Calu3 (cell line): ENCODE measurements at regions not wholly inside any gene's neighbourhood (a gene's known extent, or its start where the extent isn't known, plus 50 kb on each side); places are given as distances from the start of the nearest gene placed in this dataset.

Experiments used
- BruUV-seq: library from RNA; stranded (reverse); fragments of 400-500 nt; replicated peaks from 2 replicates; lab custom pipeline; 2021; lab: Mats Ljungman, UMichigan
- CTCF ChIA-PET: fragments of 300-600 bp; sonication (Branson Sonifier 250); formaldehyde crosslinking; loops from one replicate; lab custom pipeline; 2022; ENCODE audit warnings: antibody characterized with exemption; lab: Charles Lee
- DNase-seq: peaks from one replicate; pipeline ENCODE4 v3.0.0; 2022
- H3K27ac Mint-ChIP-seq: one replicate; pipeline ENCODE4 v1.8.0; 2022; ENCODE audit warnings: mixed read lengths; ENCODE audit not compliant: unreplicated experiment
- H3K27me3 Mint-ChIP-seq: one replicate; pipeline ENCODE4 v1.8.0; 2022; ENCODE audit warnings: mixed read lengths; ENCODE audit not compliant: unreplicated experiment
- H3K36me3 Mint-ChIP-seq: one replicate; pipeline ENCODE4 v1.8.0; 2022; ENCODE audit warnings: mild to moderate bottlenecking, moderate library complexity, mixed read lengths; ENCODE audit not compliant: insufficient read depth, unreplicated experiment
- H3K4me1 Mint-ChIP-seq: one replicate; pipeline ENCODE4 v1.8.0; 2022; ENCODE audit warnings: mild to moderate bottlenecking, low read depth, mixed read lengths; ENCODE audit not compliant: unreplicated experiment
- H3K4me3 Mint-ChIP-seq: one replicate; pipeline ENCODE4 v1.8.0; 2022; ENCODE audit warnings: mild to moderate bottlenecking, low read depth, moderate library complexity, mixed read lengths; ENCODE audit not compliant: unreplicated experiment
- H3K9me3 Mint-ChIP-seq: one replicate; pipeline ENCODE4 v1.8.0; 2022; ENCODE audit warnings: low read depth, mixed read lengths; ENCODE audit not compliant: unreplicated experiment
- CTCF ChIP-seq: fragments of 200-600 bp; IDR thresholded peaks from one replicate; pipeline ENCODE4 v1.8.0; 2022; ENCODE audit warnings: antibody characterized with exemption; ENCODE audit not compliant: unreplicated experiment
- intact Hi-C: fragments of 100-400 bp; cut with micrococcal nuclease; formaldehyde crosslinking; loops from one replicate; pipeline ENCODE4 v1.10.0; 2022; ENCODE audit not compliant: unreplicated experiment

- DNase-seq = no peak
- Mint-ChIP-seq H3K27me3 (no peaks in the 10 kb centered on the region), H3K27ac (no peak overlapping the region), H3K36me3 (no peaks in the 10 kb centered on the region), H3K4me3 (no peak overlapping the region), H3K9me3 (no peaks in the 10 kb centered on the region), H3K4me1 (no peaks in the 10 kb centered on the region)
- intact Hi-C loops = no loop called here
- CTCF ChIA-PET = no interaction called here
- no TSS peak for BruUV-seq
- TF ChIP-seq CTCF = no peak
These were observed 164.6 kb upstream of the PDGFD start for GRCh38 chr11:104328512-104328907.

- Mint-ChIP-seq H3K4me1 (no peaks in the 10 kb centered on the region), H3K4me3 (no peak overlapping the region), H3K9me3 (no peaks in the 10 kb centered on the region), H3K36me3 (no peaks in the 10 kb centered on the region), H3K27ac (no peak overlapping the region), H3K27me3 (no peaks in the 10 kb centered on the region)
- TF ChIP-seq CTCF = no peak
- DNase-seq = no peak
- CTCF ChIA-PET = no interaction called here
- BruUV-seq = no TSS peak
- intact Hi-C loops = no loop called here
These were observed 164.0 kb upstream of the PDGFD start for GRCh38 chr11:104327861-104328511.

DNA sequence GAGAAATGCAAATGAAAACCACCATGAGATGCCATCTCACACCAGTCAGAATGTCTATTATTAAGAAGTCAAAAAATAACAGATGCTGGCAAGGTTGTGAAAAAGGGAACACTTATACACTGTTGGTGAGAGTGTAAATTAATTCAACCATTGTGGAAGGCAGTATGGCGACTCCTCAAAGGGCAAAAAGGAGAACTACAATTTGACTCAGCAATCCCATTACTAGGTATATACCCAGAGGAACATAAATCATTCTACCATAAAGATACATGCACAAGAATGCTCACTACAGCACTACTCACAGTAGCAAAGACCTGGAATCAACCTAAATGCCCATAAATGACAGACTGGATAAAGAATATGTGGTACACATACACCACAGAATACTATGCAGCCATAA lies 161.1 kb upstream of the PDGFD start:
- no peaks in the 10 kb centered on the region for H3K36me3 Mint-ChIP-seq
- no peaks in the 10 kb centered on the region for H3K9me3 Mint-ChIP-seq
- no peak for TF ChIP-seq CTCF
- no peak overlapping the region for H3K27ac Mint-ChIP-seq
- H3K4me3 Mint-ChIP-seq = no peak overlapping the region
- DNase-seq = no peak
- no peaks in the 10 kb centered on the region for H3K4me1 Mint-ChIP-seq
- CTCF ChIA-PET = no interaction called here
- no TSS peak for BruUV-seq
- H3K27me3 Mint-ChIP-seq = no peaks in the 10 kb centered on the region
- intact Hi-C loops = no loop called here

DNA sequence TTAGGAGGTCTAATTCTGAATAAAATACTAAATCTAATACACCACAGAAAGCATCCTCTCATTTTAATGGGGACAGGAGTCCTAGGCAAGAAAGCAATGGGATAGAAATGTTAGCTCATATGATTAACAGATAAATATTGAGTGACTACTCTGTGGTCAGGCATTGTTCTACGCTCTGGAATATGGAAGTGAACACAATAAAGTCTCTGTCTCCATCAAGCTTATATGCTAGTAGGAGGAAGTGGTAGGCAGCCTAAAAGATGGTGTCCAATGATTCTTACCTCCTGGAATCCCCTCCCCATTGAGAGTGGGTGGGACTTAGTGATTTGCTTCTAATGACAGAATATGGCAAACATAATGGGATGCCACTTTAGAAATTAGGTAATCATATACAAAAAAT lies 160.3 kb upstream of the PDGFD start:
- Mint-ChIP-seq H3K27me3 (no peaks in the 10 kb centered on the region), H3K36me3 (no peaks in the 10 kb centered on the region), H3K4me1 (no peaks in the 10 kb centered on the region), H3K27ac (no peak overlapping the region), H3K9me3 (no peaks in the 10 kb centered on the region), H3K4me3 (no peak overlapping the region)
- CTCF ChIA-PET = no interaction called here
- intact Hi-C loops = no loop called here
- DNase-seq = no peak
- BruUV-seq = no TSS peak
- no peak for TF ChIP-seq CTCF
